ENCODE measurements at regions not wholly inside any gene's neighbourhood (a gene's known extent, or its start where the extent isn't known, plus 50 kb on each side); places are given as distances from the start of the nearest gene placed in this dataset.

GRCh38 chr9:87226896-87227295 lies 270.8 kb upstream of the DAPK1 start:
- Histone ChIP-seq H3K27ac (ENCODE audit: insufficient read length, low read depth, low read length) (no peak overlapping the region), H4K5ac (ENCODE audit: insufficient read length, low read depth, low read length) (no peak overlapping the region), H3K18ac (ENCODE audit: insufficient read length, low read depth, low read length) (no peak overlapping the region), H3K4me1 (ENCODE audit: insufficient read depth, low read length) (no peaks in the 10 kb centered on the region), H4K8ac (replicated peaks; ENCODE audit: insufficient read length, low read depth, low read length) (no peak overlapping the region), H3K14ac (ENCODE audit: insufficient read depth, low read length) (no peak overlapping the region), H3K23ac (ENCODE audit: insufficient read length, low read depth, low read length) (no peak overlapping the region), H2BK15ac (ENCODE audit: low read depth, low read length) (no peak overlapping the region), H2BK5ac (ENCODE audit: insufficient read length, low read length) (no peak overlapping the region), H3K27me3 (ENCODE audit: insufficient read depth, low read length) (no peaks in the 10 kb centered on the region), H3K79me2 (ENCODE audit: insufficient read depth, low read length) (no peaks in the 10 kb centered on the region), H3T11ph (ENCODE audit: low read length) (no peak overlapping the region), H2BK120ac (ENCODE audit: low read depth, low read length, poor library complexity, severe bottlenecking) (no peak overlapping the region), H3K4ac (ENCODE audit: low read depth, low read length) (no peak overlapping the region), H4K20me1 (ENCODE audit: control insufficient read depth, insufficient read depth, insufficient read length) (no peaks in the 10 kb centered on the region), H4K91ac (ENCODE audit: insufficient read length, low read depth, low read length) (no peak overlapping the region), H3K4me2 (ENCODE audit: insufficient read depth, insufficient read length, low read length) (no peak overlapping the region), H3K23me2 (ENCODE audit: insufficient read length, low read depth, low read length, poor library complexity, severe bottlenecking) (no peaks in the 10 kb centered on the region), H3K79me1 (ENCODE audit: insufficient read depth, low read depth, low read length, poor library complexity, severe bottlenecking) (no peaks in the 10 kb centered on the region), H3K56ac (ENCODE audit: insufficient read length, low read depth, low read length) (no peak overlapping the region), H3K9me3 (ENCODE audit: control insufficient read depth, low read depth, low read length) (no peaks in the 10 kb centered on the region), H2AK5ac (ENCODE audit: insufficient read length, low read length) (no peak overlapping the region), H2BK20ac (ENCODE audit: low read depth, low read length, poor library complexity, severe bottlenecking) (no peak overlapping the region), H2BK12ac (ENCODE audit: insufficient read length, low read depth, low read length) (no peak overlapping the region), H2AFZ (ENCODE audit: low read length) (no peak overlapping the region), H3K9ac (ENCODE audit: extremely low read depth, insufficient read length, low read length) (no peak overlapping the region)
- no peak for DNase-seq
- no CpG with 5 or more reads among the region's 1 CpG for WGBS (ENCODE audit: extremely low coverage, insufficient read length, low lambda C conversion rate)
- H3K27ac Mint-ChIP-seq, result no peak overlapping the region
- peaks cover 0 to 2% of the 10 kb centered on the region in 2 experiments; a peak in 1 of 5 replicates for H3K9me3 Mint-ChIP-seq
- 0 out of 7 replicates have a peak, but pooled peaks cover 0 to 5% (median 0%) of the 10 kb centered on the region in 3 experiments for H3K36me3 Mint-ChIP-seq (ENCODE audit: insufficient read depth in 1 of 3, low read depth in 3 of 3)
- no peak overlapping the region for H3K4me3 Mint-ChIP-seq
- no peaks in the 10 kb centered on the region for H3K4me1 Mint-ChIP-seq
- no peak for TF ChIP-seq CTCF (conservative IDR thresholded peaks at IDR 0.05)
- H3K27me3 Mint-ChIP-seq (ENCODE audit: low read depth), result no peaks in the 10 kb centered on the region
